B cell (primary cell): ENCODE measurements at regions not wholly inside any gene's neighbourhood (a gene's known extent, or its start where the extent isn't known, plus 50 kb on each side); places are given as distances from the start of the nearest gene placed in this dataset.

ENCODE experiments used
- ATAC-seq: fragments of 200-7000 bp; cut with Tn5 transposase; one replicate; pipeline ENCODE4 v1.10.0; 2021; ENCODE audit warnings: low read depth, mild to moderate bottlenecking, moderate number of reproducible peaks, moderate library complexity
- CTCF ChIA-PET: fragments of 350-600 bp; sonication (Branson Sonifier 250); formaldehyde crosslinking; loops from one replicate; lab custom pipeline; 2021; ENCODE audit warnings: antibody characterized with exemption, inconsistent platforms; lab: Charles Lee
- POLR2A ChIA-PET: fragments of 350-600 bp; sonication (Branson Sonifier 250); formaldehyde crosslinking; loops from one replicate; lab custom pipeline; 2021; ENCODE audit warnings: antibody characterized with exemption; lab: Charles Lee
- DNase-seq: peaks from one replicate; pipeline ENCODE4 v3.0.0; 2013
- H2AFZ ChIP-seq: 2 replicates; pipeline ENCODE4 v1.6.1; 2012; ENCODE audit warnings: mild to moderate bottlenecking, low read depth, low read length; ENCODE audit not compliant: insufficient read depth, poor library complexity, severe bottlenecking
- H3K27ac ChIP-seq, 2 donors: 1 replicate in 1 of 2; 2 replicates in 1 of 2; pipeline ENCODE4 v1.5.1; 2012 to 2013; ENCODE audit warnings: low read length in 2 of 2, mild to moderate bottlenecking in 2 of 2, moderate library complexity in 1 of 2
- H3K27me3 ChIP-seq, 4 experiments: fragments of 200-600 bp in 1 of 4; sonication (generic) in 1 of 4; replicated peaks in 1 of 4; 1 replicate in 2 of 4; 2 replicates in 2 of 4; pipeline versions ENCODE4 v1.6.1 to v1.7.0; 2013 to 2016; ENCODE audit warnings: low read length in 3 of 4, mild to moderate bottlenecking in 2 of 4, mixed read lengths in 1 of 4, moderate library complexity in 1 of 4; ENCODE audit not compliant: insufficient read depth in 4 of 4, control insufficient read depth in 3 of 4; ENCODE audit errors: control extremely low read depth in 1 of 4
- H3K36me3 ChIP-seq, 2 experiments: replicated peaks in 1 of 2; 1 replicate in 1 of 2; 2 replicates in 1 of 2; pipeline versions ENCODE4 v1.6.1 to v1.7.1; 2013; ENCODE audit warnings: low read length in 1 of 2; ENCODE audit not compliant: insufficient read depth in 2 of 2, control insufficient read depth in 1 of 2; ENCODE audit errors: control extremely low read depth in 1 of 2, extremely low read depth in 1 of 2
- H3K4me1 ChIP-seq, 2 donors: fragments of 200-600 bp in 1 of 2; sonication (generic) in 1 of 2; 1 replicate in 1 of 2; 2 replicates in 1 of 2; pipeline versions ENCODE4 v1.5.1 to v1.6.1; 2013 to 2017; ENCODE audit warnings: low read length in 2 of 2; ENCODE audit not compliant: control insufficient read depth in 2 of 2, insufficient read depth in 2 of 2
- H3K4me2 ChIP-seq: replicated peaks from 2 replicates; pipeline ENCODE3; 2012; ENCODE audit warnings: mild to moderate bottlenecking, low read depth, low read length; ENCODE audit not compliant: poor library complexity, severe bottlenecking
- H3K4me3 ChIP-seq, 5 experiments: fragments of 200-600 bp in 1 of 5; sonication (generic) in 1 of 5; 1 replicate in 3 of 5; 2 replicates in 2 of 5; pipeline versions ENCODE4 v1.5.1 to v1.7.0; 2011 to 2016; ENCODE audit warnings: low read length in 4 of 5, mild to moderate bottlenecking in 4 of 5, low read depth in 2 of 5, control low read depth in 1 of 5, moderate library complexity in 1 of 5; ENCODE audit not compliant: insufficient read depth in 1 of 5; ENCODE audit errors: control extremely low read depth in 1 of 5, extremely low read depth in 1 of 5
- H3K79me2 ChIP-seq: fragments of 200-600 bp; sonication (generic); one replicate; pipeline ENCODE4 v1.6.0; 2016; ENCODE audit warnings: low read length; ENCODE audit not compliant: control insufficient read depth, insufficient read depth
- H3K9ac ChIP-seq: fragments of 200-600 bp; sonication (generic); 2 replicates; pipeline ENCODE4 v1.6.1; 2017; ENCODE audit warnings: mild to moderate bottlenecking, low read length, moderate library complexity
- H3K9me3 ChIP-seq, 3 donors: one replicate each; pipeline versions ENCODE4 v1.6.1 to v1.7.1; 2013; ENCODE audit warnings: low read length in 2 of 3; ENCODE audit not compliant: control insufficient read depth in 2 of 3, insufficient read depth in 1 of 3; ENCODE audit errors: control extremely low read depth in 1 of 3
- H4K20me1 ChIP-seq: 2 replicates; pipeline ENCODE4 v1.6.0; 2012; ENCODE audit warnings: mild to moderate bottlenecking, low read length; ENCODE audit not compliant: insufficient read depth, control insufficient read depth, poor library complexity, severe bottlenecking
- H3K27ac Mint-ChIP-seq: one replicate; pipeline ENCODE4 v1.8.0; 2021; ENCODE audit warnings: mixed read lengths
- H3K27me3 Mint-ChIP-seq: one replicate; pipeline ENCODE4 v1.8.0; 2021; ENCODE audit warnings: mixed read lengths
- H3K4me1 Mint-ChIP-seq: one replicate; pipeline ENCODE4 v1.8.0; 2021; ENCODE audit warnings: mixed read lengths
- H3K4me3 Mint-ChIP-seq: one replicate; pipeline ENCODE4 v1.8.0; 2021; ENCODE audit warnings: mixed read lengths
- H3K9me3 Mint-ChIP-seq: one replicate; pipeline ENCODE4 v1.8.0; 2022; ENCODE audit warnings: mixed read lengths; ENCODE audit not compliant: insufficient read depth
- EZH2 ChIP-seq: IDR thresholded peaks from 2 replicates; pipeline ENCODE4 v1.6.1; 2012; ENCODE audit warnings: borderline replicate concordance, low read depth, mild to moderate bottlenecking, moderate library complexity, low read length; ENCODE audit not compliant: insufficient read depth, poor library complexity, severe bottlenecking
- WGBS: methylation state at CpG from one replicate; pipeline ENCODE4 v1.1.5; 2013; ENCODE audit warnings: missing lambda C conversion rate; ENCODE audit not compliant: insufficient coverage; 5-methylcytosine and 5-hydroxymethylcytosine counted together
- intact Hi-C: fragments of 100-400 bp; cut with micrococcal nuclease; formaldehyde crosslinking; loops from one replicate; pipeline ENCODE4 v1.10.0; 2022
- TF ChIP-seq, protein P1 (sequence below): fragments of 200-600 bp; IDR thresholded peaks from one replicate; pipeline ENCODE4 v1.8.0; 2022; ENCODE audit warnings: antibody characterized with exemption, mild to moderate bottlenecking

GRCh38 chr12:33654313-33654712, 214.7 kb upstream of the SYT10 start:
- Mint-ChIP-seq H3K4me1 (no peaks in the 10 kb centered on the region), H3K4me3 (no peak overlapping the region), H3K9me3 (no peaks in the 10 kb centered on the region), H3K27ac (no peak overlapping the region), H3K27me3 (no peaks in the 10 kb centered on the region)
- CTCF ChIA-PET, result no interaction called here
- POLR2A ChIA-PET, result no interaction called here
- H3K4me2 ChIP-seq, result no peak overlapping the region
- DNase-seq (no peak), ATAC-seq (no peak)
- TF ChIP-seq, protein P1, sequence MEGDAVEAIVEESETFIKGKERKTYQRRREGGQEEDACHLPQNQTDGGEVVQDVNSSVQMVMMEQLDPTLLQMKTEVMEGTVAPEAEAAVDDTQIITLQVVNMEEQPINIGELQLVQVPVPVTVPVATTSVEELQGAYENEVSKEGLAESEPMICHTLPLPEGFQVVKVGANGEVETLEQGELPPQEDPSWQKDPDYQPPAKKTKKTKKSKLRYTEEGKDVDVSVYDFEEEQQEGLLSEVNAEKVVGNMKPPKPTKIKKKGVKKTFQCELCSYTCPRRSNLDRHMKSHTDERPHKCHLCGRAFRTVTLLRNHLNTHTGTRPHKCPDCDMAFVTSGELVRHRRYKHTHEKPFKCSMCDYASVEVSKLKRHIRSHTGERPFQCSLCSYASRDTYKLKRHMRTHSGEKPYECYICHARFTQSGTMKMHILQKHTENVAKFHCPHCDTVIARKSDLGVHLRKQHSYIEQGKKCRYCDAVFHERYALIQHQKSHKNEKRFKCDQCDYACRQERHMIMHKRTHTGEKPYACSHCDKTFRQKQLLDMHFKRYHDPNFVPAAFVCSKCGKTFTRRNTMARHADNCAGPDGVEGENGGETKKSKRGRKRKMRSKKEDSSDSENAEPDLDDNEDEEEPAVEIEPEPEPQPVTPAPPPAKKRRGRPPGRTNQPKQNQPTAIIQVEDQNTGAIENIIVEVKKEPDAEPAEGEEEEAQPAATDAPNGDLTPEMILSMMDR, result no peak
- TF ChIP-seq EZH2, result no peak
- H3K36me3 ChIP-seq, result no peaks in the 10 kb centered on the region
- no peak overlapping the region for H3K4me3 ChIP-seq
- intact Hi-C loops, result no loop called here
- H3K4me1 ChIP-seq, result no peaks in the 10 kb centered on the region
- H4K20me1 ChIP-seq, result no peaks in the 10 kb centered on the region
- H3K79me2 ChIP-seq, result no peaks in the 10 kb centered on the region
- no peak overlapping the region for H3K9ac ChIP-seq
- H2AFZ ChIP-seq, result no peak overlapping the region
- no peak overlapping the region for H3K27ac ChIP-seq
- H3K27me3 ChIP-seq, result no peaks in the 10 kb centered on the region
- peaks cover 0 to 1% (median 0%) of the 10 kb centered on the region in 3 donors for H3K9me3 ChIP-seq
- 50% methylated on average over 1 of the region's 1 CpG for WGBS

DNA sequence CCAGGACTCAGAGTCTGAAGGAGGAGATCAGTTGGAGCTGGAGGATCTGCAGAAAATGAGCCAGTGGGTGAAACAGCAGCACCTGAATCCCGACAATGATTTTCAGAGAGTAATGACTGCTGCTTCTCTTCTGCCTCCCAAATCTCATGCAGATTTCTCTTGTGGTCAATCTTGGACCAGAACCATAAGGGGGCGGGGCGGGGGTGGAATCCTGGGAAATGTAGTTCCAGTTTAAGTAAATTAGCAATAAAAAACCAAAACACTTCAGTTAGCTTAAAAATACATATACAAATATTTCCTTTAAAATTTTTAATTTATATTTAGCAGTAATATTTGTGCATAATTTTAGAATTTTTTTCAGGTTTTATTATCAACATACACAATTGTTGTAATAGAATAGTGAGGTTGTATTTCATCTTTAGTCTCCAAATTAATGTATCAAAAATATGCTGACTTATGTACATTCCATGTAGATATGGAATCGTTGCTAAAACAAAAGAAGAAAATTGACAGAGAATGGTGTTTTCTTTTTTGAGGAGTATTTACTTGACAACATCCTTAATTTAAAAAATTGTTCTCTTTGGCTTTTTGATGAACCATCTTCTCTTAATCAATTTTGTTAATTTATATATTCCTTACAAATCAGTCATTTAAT, 223.5 kb upstream of the SYT10 start:
- Histone ChIP-seq H3K4me1 (no peaks in the 10 kb centered on the region), H3K27ac (no peak overlapping the region), H3K4me2 (no peak overlapping the region), H4K20me1 (no peaks in the 10 kb centered on the region), H3K79me2 (no peaks in the 10 kb centered on the region), H3K36me3 (no peaks in the 10 kb centered on the region), H3K4me3 (no peak overlapping the region), H2AFZ (no peak overlapping the region), H3K27me3 (no peaks in the 10 kb centered on the region), H3K9ac (no peak overlapping the region), H3K9me3 (no peaks in the 10 kb centered on the region)
- intact Hi-C loops, result no loop called here
- H3K4me1 Mint-ChIP-seq, result no peaks in the 10 kb centered on the region
- no peak for TF ChIP-seq EZH2
- TF ChIP-seq, protein P1, result no peak
- no peak overlapping the region for H3K27ac Mint-ChIP-seq
- DNase-seq, result no peak
- POLR2A ChIA-PET, result no interaction called here
- WGBS, result 100% methylated on average over 1 of the region's 4 CpGs
- no peak for ATAC-seq
- H3K27me3 Mint-ChIP-seq, result no peaks in the 10 kb centered on the region
- no peaks in the 10 kb centered on the region for H3K9me3 Mint-ChIP-seq
- H3K4me3 Mint-ChIP-seq, result no peak overlapping the region
- CTCF ChIA-PET, result no interaction called here
